Brain pericyte (primary cell): ENCODE measurements at regions not wholly inside any gene's neighbourhood (a gene's known extent, or its start where the extent isn't known, plus 50 kb on each side); places are given as distances from the start of the nearest gene placed in this dataset.
"Not testable (repeated sequence)": the region's sequence is repeated elsewhere in the genome, so short reads cannot be mapped to it uniquely, and the experiment has no call there.

Experiments
- DNase-seq: peaks from one replicate; pipeline ENCODE4 v3.0.0-alpha.2; 2012; ENCODE audit warnings: low read depth, low spot score

DNA sequence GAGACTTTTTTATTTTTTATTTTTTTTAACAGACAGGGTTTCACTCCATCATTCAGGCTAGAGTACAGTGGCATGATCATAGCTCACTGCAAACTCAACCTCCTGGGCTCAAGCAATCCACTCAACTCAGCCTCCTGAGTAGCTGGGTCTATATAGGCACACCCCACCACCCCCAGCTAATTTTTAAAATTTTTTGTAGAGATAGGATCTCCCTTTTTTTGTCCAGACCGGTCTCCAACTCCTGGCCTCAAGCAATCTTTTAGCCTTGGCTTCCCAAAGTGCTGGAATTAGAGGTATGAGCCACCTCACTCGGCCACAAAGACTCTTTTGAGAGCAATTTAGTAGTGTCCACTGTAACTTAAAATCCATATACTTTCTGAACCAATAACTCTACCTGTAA lies 103.3 kb upstream of the DST start:
- no peak for DNase-seq

GRCh38 chr6:56745081-56745480 lies 102.4 kb upstream of the DST start:
- DNase-seq: no peak

DNA sequence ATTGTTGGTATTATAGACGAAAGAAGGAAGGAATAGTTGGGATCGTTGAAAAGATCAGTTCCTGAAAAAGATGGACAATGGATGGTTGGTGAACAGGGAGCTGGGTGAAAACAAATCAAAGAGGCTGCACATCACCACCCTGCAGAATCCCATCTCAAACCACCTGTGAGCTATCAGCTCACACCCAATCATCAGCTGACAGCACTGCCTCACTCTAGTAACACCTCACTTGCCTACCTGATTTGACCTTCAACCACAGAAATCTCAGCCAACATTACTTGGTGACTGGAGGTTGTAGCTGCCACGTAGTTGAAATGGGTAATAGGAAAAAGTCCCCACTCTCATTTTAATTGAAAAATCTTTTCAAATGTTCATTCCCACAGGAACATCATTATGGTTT lies 101.8 kb upstream of the DST start:
- DNase-seq: no peak

GRCh38 chr6:56742122-56742791 lies 99.6 kb upstream of the DST start:
- DNase-seq: no peak

GRCh38 chr6:56741472-56741871 lies 98.8 kb upstream of the DST start:
- DNase-seq: no peak

DNA sequence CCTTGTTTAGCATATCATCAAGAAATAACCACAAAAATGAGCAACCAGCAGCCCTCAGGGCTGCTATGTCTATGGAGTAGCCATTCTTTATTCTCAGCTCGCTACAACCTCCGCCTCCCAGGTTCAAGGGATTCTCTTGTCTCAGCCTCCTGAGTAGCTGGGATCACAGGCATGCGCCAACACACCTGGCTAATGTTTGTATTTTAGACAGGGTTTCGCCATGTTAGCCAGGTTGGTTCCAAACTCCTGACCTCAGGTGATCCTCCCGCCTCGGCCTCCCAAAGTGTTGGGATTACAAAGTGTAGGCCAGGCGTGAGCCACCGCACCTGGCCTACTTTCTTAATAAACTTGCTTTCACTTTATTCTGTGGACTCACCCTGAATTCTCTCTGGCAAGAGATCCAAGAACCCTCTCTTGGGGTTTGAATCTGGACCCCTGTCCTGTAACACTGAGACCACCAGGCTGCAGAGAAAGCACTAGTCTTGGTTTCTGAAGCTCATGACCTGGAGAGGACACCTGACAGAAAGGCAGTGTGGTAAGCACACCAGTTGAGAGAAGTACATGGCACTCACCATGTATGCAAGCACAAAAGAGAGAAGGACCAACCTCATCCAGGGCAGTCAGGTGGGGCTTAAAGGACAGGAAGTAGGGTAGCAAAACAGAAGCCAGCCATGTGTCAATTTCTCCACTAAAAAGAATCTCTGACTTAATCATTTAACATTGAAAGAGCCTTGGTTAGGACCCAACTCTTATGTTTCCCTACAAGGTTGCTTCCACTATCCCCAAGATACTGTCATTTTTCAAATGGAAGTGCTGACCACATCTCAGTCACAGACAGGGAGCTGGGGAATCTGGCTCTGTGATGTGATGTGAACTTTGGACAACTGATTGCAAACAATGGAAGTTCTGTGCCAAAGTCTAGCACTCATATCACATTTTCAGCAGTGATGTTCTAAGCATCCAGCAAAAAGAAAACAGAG lies 97.4 kb upstream of the DST start:
- no peak for DNase-seq

DNA sequence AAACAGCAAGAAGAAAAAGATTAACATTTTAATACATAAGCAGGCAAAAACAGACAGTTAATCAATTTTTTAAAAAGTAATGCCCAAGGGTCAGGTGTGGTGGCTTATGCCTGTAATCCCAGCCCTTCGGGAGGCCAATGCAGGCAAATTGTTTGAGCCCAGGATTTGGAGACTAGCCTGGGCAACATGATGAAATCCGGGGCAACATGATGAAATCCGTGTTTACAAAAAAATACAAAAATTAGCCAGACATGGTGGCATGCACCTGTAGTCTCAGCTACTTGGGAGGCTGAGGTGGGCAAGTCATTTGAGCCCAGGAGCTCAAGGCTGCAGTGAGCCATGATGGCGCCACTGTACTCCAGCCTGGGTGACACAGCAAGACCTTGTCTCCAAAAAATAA lies 94.1 kb upstream of the DST start:
- DNase-seq: no peak

DNA sequence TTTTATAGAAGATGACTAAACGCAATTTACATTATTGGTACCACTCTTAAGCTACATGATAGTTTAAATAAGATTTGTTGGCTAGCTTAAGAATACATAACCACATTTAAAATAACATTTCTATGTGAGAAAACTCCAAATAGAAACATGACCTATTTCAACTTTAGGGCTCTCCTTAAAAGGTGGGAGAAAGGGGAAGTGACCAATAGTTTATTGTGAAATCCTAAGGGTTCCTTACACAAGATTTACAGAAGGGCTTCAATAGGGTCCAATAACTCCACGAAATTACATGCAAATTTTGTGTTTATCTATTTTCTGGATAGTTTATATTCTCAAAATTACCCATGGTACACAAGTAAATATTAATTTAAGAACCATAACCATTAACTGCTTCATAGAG lies 91.6 kb upstream of the DST start:
- no peak for DNase-seq

DNA sequence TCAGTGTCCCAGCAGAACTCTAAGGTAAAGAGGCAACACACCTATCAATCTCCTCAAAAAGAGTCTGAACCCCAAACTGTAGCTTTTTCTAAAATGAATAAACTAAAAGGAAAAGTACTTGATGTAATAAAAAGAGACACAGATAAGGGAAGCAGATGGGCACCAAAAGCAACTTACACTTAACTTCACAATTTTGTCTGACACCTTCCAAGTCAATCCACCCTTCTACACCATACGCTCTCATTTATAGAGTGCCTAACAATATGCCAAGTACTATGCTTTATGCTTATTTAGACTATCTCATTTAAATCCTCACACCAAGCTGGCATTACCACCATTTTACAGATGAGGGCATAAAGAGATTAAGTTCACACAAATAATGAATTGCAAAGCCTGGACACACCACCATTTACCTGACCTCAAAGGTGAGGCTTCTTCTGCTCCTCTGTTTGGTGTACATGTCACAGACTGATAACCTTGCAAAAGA lies 90.6 kb upstream of the DST start:
- no peak for DNase-seq

GRCh38 chr6:56732517-56732916 lies 89.8 kb upstream of the DST start:
- DNase-seq: no peak

DNA sequence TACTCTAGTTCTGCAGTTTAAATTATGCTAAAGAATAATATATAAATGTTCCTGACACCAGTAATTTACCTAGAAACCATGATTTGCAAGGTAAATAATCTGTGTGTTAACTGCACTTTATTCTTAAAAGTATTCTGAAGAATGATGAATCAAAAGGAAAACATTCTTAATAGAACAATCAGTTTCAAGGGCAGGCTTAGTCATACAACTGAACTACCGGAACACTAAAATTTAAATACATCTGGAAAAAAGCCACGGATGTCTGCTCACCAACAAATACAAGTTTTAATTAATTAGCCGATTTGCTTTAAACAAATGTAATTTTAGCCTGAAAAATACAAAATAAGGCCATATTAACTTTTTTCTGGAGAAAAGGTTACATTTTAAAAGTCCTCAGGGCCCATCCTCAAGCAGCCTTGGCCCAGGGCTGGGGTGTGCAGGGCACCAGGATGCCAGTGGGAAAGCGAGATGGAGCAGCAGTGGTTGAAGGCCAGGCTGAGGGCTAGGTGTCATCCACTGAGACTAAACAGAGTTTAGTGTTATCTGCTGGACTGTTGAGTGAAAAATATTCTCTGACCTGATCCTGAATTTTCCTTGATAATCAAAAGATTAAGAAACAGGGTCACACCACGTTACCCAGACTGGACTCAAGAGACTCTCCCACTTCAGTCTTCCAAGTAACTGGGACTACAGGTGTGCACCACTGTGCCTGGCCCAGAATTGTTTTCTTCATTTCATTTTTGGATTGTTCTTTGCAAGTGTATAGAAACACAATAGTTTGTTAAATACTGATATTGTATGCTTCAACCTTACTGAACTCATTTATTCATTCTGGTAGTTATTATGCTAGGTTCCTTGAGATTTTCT lies 88.2 kb upstream of the DST start:
- no peak for DNase-seq

DNA sequence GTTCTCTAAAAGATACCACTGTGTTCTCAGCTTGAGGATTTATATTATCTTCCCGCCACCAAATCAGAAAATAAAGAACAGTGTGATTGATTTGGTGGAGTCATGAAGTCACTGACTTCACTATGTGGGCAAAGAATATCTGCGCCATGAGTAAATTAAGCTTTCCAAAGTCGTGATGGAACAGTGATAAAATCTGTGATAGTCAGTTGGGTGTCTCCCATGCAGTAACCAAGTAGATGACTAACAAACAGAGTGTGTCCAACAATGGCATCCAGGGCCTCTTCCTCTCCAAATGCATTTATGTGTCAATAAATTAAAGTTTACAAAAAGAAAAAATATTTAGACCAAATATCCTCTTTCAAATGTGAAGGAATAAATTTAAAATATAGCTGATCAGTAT lies 87.0 kb upstream of the DST start:
- no peak for DNase-seq

- DNase-seq: not testable (repeated sequence)
Observed at GRCh38 chr6:56729166-56729565, 86.5 kb upstream of the DST start.

- DNase-seq: no peak
Observed at GRCh38 chr6:56727097-56727850, 84.6 kb upstream of the DST start.

- no peak for DNase-seq
Observed at GRCh38 chr6:56725254-56725653, 82.6 kb upstream of the DST start.

DNA sequence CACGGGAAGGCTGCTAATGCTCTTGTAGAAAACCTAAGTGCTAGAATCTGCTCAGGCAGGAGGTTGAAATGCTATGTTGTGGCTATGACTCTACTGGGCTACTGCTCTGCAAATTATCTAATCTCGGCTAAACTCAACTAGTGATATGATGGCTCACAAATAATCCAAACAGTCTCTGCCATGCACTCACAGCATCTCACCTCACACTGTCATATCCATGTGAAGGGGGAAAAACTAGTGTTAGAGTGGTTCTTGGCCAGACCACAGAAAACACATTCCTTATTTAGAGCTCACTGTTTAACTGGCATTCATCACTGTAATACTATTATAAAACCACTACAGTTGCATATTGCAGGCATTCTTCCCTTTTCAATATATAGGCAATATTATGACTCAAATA lies 81.8 kb upstream of the DST start:
- no peak for DNase-seq

GRCh38 chr6:56720882-56721281 lies 78.2 kb upstream of the DST start:
- no peak for DNase-seq

DNA sequence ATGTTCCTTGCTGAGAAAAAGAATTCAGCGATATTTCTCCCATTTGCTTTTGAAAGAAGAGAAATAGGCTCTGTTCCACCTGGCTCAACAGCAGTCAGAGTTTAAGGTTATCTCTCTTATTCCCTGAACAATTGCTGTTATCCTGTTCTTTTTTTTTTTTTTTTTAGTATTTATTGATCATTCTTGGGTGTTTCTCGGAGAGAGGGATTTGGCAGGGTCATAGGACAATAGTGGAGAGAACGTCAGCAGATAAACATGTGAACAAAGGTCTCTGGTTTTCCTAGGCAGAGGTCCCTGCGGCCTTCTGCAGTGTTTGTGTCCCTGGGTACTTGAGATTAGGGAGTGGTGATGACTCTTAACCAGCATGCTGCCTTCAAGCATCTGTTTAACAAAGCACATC lies 77.5 kb upstream of the DST start:
- not testable (repeated sequence) for DNase-seq

DNA sequence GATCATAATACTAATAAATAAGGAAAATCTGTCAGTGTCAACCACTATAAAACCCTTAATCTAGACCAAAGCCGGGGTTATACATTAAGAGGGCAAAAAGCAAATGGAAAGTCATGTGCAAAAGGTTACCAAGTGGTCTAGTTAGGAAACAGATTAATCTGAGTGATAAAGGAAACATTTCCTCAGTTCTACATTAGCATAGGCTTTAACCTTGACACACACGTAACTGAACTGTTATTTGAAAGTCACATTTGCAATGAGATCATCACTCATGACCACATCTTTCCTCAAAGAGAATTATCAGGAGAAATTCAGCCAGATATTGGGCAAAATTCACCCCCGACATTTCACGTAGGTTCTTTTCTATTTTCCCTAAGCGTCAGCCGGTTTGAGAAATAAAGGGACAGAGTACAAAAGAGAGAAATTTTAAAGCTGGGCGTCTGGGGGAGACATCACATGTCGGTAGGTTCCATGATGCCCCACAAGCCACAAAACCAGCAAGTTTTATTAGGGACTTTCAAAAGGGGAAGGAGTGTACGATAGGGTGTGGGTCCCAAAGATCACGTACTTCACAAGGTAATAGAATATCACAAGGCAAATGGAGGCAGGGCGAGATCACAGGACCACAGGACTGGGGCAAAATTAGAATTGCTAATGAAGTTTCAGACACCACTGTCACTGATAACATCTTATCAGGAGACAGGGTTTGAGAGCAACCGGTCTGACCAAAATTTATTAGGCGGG lies 76.8 kb upstream of the DST start:
- DNase-seq: not testable (repeated sequence)

DNA sequence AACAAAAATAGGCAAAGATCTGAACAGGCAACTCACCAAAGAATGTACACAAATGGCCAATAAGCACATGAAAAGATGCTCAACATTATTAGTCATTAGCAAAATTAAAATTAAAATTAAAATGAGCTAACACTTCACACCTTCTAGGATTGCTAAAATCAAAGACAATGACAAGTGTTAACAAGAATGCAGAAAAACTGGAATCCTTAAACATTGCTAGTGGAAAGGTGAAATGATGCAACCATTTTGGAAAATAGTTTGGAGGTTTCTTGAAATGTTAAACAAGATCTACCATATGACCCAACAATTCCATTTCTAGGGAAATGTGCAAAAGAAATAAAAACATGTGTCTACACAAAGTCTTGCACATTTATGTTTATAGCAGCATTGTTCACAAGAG lies 75.5 kb upstream of the DST start:
- DNase-seq: no peak
